ENCODE measurements at regions not wholly inside any gene's neighbourhood (a gene's known extent, or its start where the extent isn't known, plus 50 kb on each side); places are given as distances from the start of the nearest gene placed in this dataset.

GRCh38 chr9:99579964-99580363, 241.7 kb upstream of the NR4A3 start:
- Histone ChIP-seq H3K36me3 (ENCODE audit: insufficient read depth, low read length) (no peaks in the 10 kb centered on the region), H3K4me1 (ENCODE audit: insufficient read depth, low read length, poor library complexity, severe bottlenecking) (no peaks in the 10 kb centered on the region), H2AFZ (ENCODE audit: low read length) (no peak overlapping the region), H3K9me2 (replicated peaks; ENCODE audit: low read depth, low read length) (no peaks in the 10 kb centered on the region), H3K9ac (ENCODE audit: low read depth, low read length, poor library complexity, severe bottlenecking) (no peak overlapping the region), H3K4me3 (ENCODE audit: low read length, poor library complexity, severe bottlenecking) (no peak overlapping the region), H3K9me3 (ENCODE audit: insufficient read depth, low read depth, low read length) (no peaks in the 10 kb centered on the region), H4K20me1 (ENCODE audit: insufficient read depth, low read length, poor library complexity, severe bottlenecking) (no peaks in the 10 kb centered on the region), H3K79me2 (ENCODE audit: insufficient read depth, low read length) (no peaks in the 10 kb centered on the region), H3K27me3 (ENCODE audit: insufficient read depth, low read length, poor library complexity, severe bottlenecking) (no peaks in the 10 kb centered on the region), H3F3A (ENCODE audit: low read depth) (no peaks in the 10 kb centered on the region), H3K4me2 (ENCODE audit: low read depth, low read length, poor library complexity, severe bottlenecking) (no peak overlapping the region)
- no peak for TF ChIP-seq EZH2phosphoT487 (IDR thresholded peaks at IDR 0.05; ENCODE audit: borderline replicate concordance)
- no peak for TF ChIP-seq CTCF (conservative IDR thresholded peaks at IDR 0.05; ENCODE audit: low read length)

- Histone ChIP-seq H3K4me2 (ENCODE audit: low read depth, low read length, poor library complexity, severe bottlenecking) (no peak overlapping the region), H4K20me1 (ENCODE audit: insufficient read depth, low read length, poor library complexity, severe bottlenecking) (no peaks in the 10 kb centered on the region), H3K4me1 (ENCODE audit: insufficient read depth, low read length, poor library complexity, severe bottlenecking) (no peaks in the 10 kb centered on the region), H3K4me3 (ENCODE audit: low read length, poor library complexity, severe bottlenecking) (no peak overlapping the region), H3F3A (ENCODE audit: low read depth) (no peaks in the 10 kb centered on the region), H3K36me3 (ENCODE audit: insufficient read depth, low read length) (no peaks in the 10 kb centered on the region), H3K9me3 (ENCODE audit: insufficient read depth, low read depth, low read length) (no peaks in the 10 kb centered on the region), H3K79me2 (ENCODE audit: insufficient read depth, low read length) (no peaks in the 10 kb centered on the region), H2AFZ (ENCODE audit: low read length) (no peak overlapping the region), H3K9ac (ENCODE audit: low read depth, low read length, poor library complexity, severe bottlenecking) (no peak overlapping the region), H3K9me2 (replicated peaks; ENCODE audit: low read depth, low read length) (no peaks in the 10 kb centered on the region), H3K27me3 (ENCODE audit: insufficient read depth, low read length, poor library complexity, severe bottlenecking) (no peaks in the 10 kb centered on the region)
- TF ChIP-seq CTCF (conservative IDR thresholded peaks at IDR 0.05; ENCODE audit: low read length): no peak
- no peak for TF ChIP-seq EZH2phosphoT487 (IDR thresholded peaks at IDR 0.05; ENCODE audit: borderline replicate concordance)
These were observed 238.9 kb upstream of the NR4A3 start for GRCh38 chr9:99582814-99583213.

- no peak overlapping the region for H3K9ac ChIP-seq (ENCODE audit: low read depth, low read length, poor library complexity, severe bottlenecking)
- H4K20me1 ChIP-seq (ENCODE audit: insufficient read depth, low read length, poor library complexity, severe bottlenecking): no peaks in the 10 kb centered on the region
These were observed 233.4 kb upstream of the NR4A3 start for GRCh38 chr9:99588299-99588698.

More at GRCh38 chr9:99588299-99588698, 233.4 kb upstream of the NR4A3 start:
- H3F3A ChIP-seq (ENCODE audit: low read depth): no peaks in the 10 kb centered on the region
- no peak overlapping the region for H3K4me2 ChIP-seq (ENCODE audit: low read depth, low read length, poor library complexity, severe bottlenecking)
- no peaks in the 10 kb centered on the region for H3K36me3 ChIP-seq (ENCODE audit: insufficient read depth, low read length)
- no peaks in the 10 kb centered on the region for H3K9me3 ChIP-seq (ENCODE audit: insufficient read depth, low read depth, low read length)
- no peaks in the 10 kb centered on the region for H3K4me1 ChIP-seq (ENCODE audit: insufficient read depth, low read length, poor library complexity, severe bottlenecking)
- H3K4me3 ChIP-seq (ENCODE audit: low read length, poor library complexity, severe bottlenecking): no peak overlapping the region
- no peaks in the 10 kb centered on the region for H3K79me2 ChIP-seq (ENCODE audit: insufficient read depth, low read length)
- H3K9me2 ChIP-seq (replicated peaks; ENCODE audit: low read depth, low read length): no peaks in the 10 kb centered on the region
- H2AFZ ChIP-seq (ENCODE audit: low read length): no peak overlapping the region
- TF ChIP-seq EZH2phosphoT487 (IDR thresholded peaks at IDR 0.05; ENCODE audit: borderline replicate concordance) (no peak), CTCF (conservative IDR thresholded peaks at IDR 0.05; ENCODE audit: low read length) (no peak)
- H3K27me3 ChIP-seq (ENCODE audit: insufficient read depth, low read length, poor library complexity, severe bottlenecking): no peaks in the 10 kb centered on the region
